GM19035 (cell line): ENCODE measurements at regions not wholly inside any gene's neighbourhood (a gene's known extent, or its start where the extent isn't known, plus 50 kb on each side); places are given as distances from the start of the nearest gene placed in this dataset.
"Not testable (repeated sequence)": the region's sequence is repeated elsewhere in the genome, so short reads cannot be mapped to it uniquely, and the experiment has no call there.

ENCODE experiments used
- ATAC-seq: cut with Tn5 transposase; IDR thresholded peaks from one replicate; pipeline ENCODE4 v1.9.1; 2021; ENCODE audit not compliant: unreplicated experiment

DNA sequence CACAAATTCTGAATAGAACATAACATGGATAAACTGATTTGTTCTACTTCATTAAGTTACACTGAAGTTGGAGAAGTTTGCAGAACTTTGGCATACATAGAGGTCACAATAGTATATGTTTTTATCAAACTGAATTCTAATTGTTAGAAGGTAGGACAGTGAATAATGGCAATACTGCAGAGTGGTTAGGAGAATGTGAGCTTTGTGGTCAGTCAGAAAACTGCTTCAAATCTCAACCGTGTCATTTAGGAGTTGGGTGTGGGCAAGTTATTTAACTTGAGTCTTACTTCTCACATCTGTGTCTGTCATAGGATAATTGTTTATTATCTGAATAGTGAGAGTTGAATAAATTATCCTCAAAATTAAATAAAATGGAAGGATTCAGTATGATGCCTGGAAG, 374.6 kb upstream of the SYT1 start:
- ATAC-seq, result no peak

DNA sequence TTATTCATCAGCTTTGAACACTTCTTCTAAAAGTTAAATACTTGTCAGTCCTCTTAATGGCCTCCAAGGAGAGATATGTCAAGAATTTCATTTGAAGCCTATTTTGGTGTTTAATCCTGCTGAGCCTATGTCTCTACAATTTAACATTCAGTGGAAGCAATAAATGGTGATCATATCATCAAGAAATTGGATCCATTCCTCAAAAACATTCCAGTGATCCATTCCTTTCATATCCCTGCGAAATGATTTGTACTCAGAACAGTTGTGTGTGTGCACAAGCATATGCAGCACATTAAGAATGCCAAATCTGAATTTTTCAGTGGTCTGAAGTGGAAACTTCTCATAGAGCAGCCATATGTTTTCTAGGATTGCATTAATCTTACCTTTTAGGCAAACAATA, 373.7 kb upstream of the SYT1 start:
- no peak for ATAC-seq

DNA sequence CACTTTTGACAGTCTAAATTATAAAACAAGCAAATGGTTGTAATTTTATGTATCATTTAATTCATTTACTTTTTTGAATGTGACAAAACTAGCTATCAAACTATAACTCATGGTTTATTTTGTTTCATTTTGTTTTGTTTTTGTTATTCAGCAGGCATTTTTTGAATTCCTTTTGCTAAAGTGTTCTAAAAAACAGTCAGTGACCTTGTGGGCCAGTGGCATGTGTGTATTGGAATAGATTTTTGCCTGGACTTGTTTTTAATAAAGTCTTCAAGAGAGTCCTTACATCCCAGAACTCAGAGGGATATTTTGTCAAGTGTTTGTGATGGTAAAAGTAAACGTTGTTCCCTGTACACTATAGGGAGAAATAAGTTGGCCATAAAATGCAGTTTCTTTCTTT, 369.7 kb upstream of the SYT1 start:
- ATAC-seq, result no peak

DNA sequence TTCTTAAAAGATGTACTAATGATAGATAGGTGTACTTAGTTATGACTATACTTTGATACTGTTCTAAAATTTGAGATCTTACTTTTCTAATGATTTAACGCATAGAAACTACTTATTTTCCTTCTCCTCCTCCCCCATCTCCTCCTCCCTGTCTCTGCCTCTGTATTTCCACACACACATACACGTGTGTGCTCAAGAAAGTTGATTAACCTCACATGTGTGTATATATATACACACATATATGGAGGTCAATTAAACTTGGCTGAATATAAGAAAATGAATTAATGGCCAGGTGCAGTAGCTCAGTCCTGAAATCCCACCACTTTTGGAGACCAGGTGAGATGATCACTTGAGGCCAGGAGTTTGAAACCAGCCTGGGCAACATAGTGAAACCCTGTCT, 362.7 kb upstream of the SYT1 start:
- no peak for ATAC-seq

DNA sequence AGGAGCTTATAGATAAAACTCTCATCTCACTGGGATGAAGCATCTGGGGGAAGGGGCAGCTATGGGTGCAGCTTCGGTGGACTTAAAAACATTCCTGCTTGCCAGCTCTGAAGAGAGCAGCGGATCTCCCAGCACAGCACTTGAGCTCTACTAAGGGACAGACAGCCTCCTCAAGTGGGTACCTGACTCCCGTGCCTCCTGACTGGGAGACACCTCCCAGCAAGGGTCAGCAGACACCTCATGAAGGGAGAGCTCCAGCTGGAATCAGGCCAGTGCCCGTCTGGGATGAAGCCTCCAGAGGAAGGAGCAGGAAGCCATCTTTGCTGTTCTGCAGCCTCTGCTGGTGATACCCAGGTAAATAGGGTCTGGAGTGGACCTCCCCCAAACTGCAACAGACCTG, 345.2 kb upstream of the SYT1 start:
- no peak for ATAC-seq

DNA sequence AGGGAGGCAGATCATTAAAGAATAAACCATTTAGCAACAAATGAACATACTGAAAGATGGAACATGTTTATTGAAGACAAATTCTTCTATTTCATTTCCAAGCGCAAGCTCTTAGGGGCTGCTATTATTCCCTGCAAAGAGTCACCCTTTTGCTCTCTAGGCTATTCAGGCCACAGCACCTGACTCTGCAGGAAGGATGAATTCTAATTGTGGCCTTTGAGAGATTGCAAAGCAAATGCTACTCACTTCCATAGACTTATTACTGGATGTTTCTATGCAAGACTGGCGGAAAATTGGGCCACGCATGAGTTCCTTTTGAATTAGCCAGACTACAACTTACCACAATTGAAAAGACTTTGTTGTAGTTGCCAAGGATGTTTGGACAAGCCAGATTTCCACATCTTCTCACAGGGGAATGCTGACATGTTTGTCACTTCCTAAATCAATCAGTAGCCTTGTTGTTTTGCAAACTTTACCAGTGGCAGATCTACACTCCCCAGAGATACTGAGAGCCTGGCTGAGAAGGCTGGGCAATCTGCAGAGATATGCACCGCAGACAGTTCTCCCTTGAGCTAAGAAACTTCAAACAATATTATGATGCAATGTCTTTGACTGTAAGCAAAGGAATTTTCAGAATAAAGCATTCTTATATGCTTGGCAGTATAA, 334.3 kb upstream of the SYT1 start:
- no peak for ATAC-seq

DNA sequence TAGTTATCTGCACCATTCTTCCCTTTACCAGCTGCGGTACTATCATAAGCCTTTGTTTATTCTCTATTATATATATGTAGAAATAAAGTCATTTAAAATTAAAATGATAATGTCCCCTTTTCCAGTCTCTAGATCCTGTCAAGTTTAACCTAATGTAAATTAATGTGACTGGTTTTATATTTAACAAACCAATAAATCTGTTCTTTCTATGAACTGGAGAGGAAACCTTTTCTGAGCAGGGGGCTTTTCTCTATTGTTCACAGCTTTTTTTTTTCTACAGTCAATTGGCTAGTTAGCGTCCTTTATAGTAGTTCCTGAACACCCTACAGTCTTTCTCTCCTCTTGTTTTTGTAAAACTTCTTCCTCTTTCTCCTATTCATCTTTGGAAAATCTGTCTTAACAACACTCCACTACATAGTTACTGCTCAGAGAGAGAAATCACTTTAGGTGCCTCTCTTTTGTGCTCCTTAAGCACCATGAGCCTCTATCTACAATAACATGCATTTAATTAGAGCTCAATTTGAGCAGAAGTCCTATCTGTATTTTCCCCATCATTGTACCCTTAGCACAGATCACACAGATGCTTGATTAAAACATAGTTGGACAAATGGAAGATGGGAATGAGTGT, 332.6 kb upstream of the SYT1 start:
- no peak for ATAC-seq

DNA sequence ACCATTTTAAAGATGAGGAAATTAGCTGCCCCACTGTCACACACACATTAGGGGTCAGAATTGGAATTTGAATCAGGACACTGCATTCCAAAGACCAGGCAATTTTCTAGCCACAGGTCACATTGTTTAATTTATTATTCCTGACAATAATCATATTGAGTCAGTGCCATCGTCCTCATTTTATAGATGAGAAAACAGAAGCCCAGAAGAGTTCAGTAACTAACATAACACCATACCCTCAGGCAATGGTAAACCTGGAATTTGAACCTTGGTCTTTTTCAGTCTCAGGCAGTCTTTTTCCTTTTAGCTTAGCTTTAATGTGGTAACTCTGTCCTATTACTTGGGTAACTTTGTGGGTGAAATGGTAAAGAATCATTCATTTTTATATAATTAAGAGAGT, 330.3 kb upstream of the SYT1 start:
- ATAC-seq, result no peak

DNA sequence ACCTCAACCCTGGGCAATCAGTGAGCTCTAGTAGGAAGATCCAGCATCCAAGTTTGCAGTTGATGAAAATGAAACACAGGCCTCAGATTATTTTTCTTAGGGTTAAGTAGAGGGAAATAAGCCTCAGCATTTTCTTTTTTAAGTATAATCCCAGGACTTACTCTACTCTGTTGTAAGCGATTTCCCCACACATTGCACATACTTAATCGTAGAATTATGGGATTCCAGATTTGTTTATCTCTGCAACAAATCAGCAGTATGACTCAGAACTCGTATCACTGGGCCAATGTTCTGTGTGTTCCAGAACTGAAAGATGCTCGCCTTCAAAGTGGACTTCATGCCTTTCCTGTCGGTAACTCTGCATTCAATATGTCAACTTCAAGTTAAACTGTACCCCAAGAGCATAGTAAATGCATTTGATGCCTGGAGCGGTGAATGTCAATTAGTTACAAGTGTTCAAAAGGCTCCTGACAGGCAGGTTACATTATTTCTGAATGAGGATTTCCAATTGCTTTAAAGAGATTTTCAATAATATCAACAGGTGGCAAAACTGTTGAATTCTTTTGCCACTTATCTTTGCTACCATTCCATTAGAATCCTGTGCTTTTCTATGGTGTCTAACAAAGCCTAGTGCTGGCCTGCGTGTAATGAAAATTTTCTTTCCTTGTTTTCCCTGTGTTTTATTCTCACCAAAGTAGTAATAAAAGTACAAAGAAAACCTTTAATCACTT, 323.8 kb upstream of the SYT1 start:
- no peak for ATAC-seq

DNA sequence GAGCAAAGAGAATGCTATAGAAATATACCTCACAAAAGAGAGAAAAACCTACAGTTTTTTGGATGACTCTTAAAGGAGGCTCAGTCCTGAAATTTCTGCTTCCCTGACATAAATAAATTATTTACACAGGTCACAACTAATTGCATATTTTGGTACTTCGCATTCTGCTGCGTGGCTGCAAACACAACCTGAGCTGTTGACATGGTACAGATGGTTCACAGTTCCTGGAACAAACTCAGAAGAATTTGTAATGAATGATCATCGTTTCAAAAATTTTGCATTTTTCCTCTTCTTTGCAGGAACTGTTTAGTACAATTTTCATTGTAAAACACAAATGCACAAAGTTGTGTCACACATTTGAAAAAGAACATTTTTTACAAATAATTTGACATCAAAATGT, 313.7 kb upstream of the SYT1 start:
- ATAC-seq, result no peak

DNA sequence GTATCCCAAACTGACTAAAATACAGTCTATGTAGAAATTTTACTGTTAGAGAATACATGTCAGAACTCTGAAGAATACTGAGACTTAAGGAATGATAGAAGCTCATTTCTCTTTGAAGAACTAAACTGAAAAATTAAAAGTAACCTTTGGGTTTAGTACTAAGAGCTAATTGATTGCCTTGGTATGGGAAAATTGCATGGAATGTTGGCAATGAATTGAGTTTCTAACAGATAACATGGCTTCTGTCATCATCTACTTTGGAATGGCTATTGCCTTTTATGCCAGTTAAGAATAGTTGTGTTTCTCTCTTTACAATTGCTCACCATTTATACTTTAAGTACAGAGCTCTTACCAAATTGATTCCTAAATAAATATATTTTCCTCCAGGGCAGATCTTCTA, 308.8 kb upstream of the SYT1 start:
- no peak for ATAC-seq

DNA sequence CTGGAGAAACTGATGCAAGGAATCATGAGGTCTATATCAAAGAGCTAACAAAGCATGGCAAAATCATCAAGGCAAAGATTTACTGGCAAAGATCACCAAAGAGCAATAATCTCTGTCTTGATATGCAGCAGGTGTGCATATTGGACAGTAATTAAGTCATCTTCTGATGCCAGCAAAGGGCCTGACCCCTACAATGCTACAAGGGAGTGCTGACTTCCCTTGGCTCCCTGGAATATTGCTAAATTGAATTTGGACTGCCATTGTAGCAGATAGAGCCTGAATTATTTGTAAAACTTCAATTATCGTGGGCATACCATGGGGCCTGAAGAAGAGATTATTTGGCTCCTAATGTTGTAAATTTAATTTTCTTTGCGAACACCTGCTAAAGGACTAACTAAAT, 307.9 kb upstream of the SYT1 start:
- no peak for ATAC-seq

DNA sequence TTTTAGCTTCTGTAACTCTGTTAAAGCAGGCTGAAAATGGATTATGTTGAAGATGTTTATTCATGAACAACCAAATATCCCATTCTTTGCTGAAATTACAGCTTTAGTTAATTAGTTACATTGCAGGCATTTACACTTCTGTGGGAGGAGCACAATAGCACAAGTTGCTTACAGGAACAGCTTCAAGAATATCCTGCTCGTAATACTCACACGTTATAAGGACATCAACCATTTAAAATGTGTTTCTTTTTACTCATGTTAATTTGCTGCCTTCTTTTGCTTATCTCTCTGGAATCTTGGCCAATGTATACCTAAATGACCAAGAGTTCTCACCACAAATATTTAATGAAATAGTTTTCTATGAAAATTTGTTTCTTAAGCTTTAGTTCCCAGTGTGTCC, 305.2 kb upstream of the SYT1 start:
- no peak for ATAC-seq

DNA sequence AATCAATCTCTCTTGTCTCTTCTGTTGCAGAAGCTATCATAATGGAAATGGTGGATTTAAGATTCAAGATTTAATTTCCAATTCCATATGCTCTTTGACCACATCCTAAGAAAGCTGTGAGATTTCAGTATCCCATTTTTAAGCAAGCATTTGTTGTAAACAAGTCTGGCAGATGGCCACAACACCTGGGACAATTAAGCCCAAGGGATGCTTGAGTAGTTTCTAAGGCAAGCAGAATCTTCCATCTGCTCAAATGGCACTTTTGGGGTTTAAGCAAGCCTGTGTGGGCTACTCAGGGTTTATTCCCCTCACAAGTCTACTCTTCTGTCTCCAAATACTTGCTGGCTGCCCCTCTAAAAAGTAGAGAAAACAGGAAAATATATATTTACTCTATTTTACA, 304.7 kb upstream of the SYT1 start:
- ATAC-seq, result no peak

DNA sequence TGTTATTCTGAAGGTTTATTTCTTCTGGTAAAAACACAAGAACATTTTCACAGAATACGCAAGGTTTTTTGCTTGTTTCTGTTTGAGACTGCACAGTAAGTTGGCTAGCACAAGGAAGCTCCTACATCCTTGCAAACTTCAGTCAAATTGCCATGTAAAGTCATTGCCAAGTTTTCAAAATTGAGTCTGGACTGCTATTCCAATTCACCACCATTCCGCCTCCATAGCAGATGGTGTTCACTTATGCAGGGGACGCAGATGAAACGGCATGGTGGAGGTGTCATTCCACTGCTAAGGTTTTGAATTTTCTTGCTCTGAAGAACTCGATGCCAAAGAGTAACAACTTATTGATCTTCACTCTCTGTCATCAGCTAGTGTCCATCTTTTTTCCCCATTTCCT, 303.9 kb upstream of the SYT1 start:
- no peak for ATAC-seq

DNA sequence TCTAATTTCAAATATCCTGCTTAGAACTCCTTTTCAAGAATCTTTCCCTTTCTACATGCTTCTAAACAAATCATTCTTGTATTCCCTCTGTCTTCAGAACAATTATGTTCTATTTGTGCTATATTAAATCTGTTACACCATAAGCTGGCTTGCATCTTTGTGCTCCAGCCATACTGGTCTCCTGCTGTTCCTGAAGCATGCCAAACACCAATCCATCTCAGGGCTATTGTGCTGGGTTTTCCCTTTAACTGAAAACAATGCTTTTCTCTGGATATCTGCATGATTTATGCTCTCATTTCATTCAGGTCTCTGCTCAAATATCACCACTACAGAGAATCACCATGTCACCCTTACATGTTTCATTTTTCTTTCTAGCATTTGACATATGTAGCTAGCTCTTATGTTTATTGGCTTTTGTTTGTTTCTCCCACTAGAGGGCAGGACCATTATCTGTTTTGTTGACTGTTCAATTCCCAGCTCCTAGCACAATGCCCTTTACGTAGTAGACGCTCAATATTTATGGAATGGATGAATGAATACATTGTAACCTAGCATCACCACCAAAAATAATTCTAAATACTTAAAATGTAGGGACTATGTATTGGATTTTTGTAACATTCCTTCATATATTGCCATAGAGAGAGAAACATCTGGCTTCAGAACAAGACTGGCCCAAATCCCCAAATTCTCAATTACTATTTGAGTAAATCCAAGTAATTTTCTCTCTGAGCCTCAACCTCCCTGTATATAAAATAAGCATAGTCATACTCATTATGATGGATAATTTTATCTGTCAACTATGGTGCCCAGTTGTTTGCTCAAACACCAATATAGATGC, 302.0 kb upstream of the SYT1 start:
- ATAC-seq, result no peak

DNA sequence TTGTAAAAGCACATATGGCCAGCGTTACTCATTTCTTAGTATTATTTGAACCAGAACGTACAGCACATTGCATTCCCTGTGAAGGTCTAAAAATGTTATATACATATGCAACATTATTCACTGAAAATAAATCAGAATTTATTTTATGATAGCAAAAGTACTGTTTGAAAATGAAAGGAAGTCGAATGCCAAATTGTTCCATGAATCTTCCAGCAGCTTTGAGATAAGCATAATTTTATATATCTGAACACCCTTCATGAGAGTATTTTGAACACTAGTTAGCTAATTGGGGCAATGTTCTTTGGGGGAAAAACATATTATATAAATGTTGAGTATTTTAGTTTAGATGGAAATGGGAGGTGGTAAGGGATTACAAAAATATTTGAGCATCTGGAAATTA, 300.7 kb upstream of the SYT1 start:
- ATAC-seq, result no peak

DNA sequence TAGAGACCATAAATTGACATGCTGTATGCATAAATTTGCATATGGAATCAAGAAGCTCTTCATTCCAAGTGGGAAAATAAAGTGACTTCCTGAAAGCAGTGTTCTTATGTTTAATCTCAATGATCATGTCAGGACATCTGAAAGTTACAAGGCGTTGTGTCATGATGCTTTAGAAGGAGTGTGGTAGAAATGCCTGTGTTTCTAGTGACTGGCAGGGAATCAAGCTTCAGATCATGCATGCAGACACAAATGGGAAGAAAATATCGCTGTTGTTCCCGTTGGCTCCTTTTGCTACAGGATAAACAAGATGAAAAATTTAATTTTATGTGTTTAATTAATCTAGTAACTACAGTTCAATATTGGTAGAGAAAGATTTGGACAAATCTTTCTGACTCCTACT, 298.1 kb upstream of the SYT1 start:
- ATAC-seq, result no peak

DNA sequence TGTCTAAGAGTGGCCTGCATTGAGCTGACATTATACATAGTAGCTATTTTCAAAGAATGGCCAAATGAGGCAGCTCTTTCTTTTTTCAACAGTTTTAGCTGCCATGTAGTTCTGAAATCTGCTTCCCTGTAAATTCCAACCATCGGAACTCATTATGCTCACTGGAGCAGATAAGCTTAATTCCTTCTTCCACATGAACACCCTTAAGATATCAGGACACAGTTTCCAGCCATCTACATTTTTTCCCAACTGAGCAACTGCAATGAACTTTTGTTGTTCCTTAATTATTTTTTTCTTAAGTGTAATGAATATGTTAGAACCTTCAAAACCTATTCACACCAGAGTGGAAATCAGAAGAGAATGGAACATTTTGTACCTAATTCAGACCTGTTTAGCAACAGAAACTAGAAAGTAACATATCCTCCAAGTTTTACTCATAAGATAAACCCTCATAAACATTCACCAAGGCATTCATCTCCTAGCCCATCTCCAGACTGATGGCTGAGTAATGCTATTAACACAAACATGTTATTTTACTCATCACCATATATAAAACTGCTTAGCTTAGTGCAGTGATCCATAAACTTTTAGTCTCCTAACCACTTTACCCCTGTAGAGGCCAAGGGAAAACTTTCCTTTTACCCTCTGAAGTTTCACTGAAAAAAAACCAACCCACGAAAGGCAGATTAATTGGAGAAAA, 296.1 kb upstream of the SYT1 start:
- ATAC-seq, result no peak

DNA sequence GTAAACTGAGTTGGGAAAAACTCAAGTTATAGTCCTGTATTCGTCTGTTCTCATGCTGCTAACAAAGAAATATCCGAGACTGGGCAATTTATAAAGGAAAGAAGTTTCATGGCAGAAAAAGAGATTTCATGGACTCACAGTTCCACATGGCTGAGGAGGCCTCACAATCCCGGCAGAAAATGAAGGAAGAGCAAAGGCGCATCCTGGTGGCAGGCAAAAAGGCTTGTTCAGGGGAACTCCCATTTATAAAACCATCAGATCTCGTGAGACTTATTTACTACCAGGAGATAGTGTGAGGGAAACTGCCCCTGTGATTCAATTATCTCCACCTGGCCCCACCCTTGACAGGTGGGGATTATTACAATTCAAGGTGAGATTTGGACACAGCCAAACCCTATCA, 292.6 kb upstream of the SYT1 start:
- ATAC-seq, result no peak

DNA sequence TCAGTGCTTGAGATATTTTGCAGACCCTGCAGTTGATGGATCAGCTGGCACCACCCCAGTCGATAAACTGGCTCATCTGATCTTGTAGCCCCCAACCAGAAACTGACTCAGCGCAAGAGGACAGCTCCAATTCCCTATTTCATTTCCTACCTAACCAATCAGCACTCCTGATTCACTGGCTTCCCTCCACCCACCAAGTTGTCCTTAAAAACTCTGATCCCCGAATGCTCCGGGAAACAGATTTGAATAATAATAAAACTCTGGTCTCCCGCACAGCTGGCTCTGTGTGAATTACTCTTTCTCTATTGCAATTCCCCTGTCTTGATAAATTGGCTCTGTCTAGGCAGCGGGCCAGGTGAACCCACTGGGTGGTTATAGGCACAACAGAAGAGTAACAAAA, 289.4 kb upstream of the SYT1 start:
- not testable (repeated sequence) for ATAC-seq
